Body of pancreas (tissue), 4 donors: ENCODE measurements at regions not wholly inside any gene's neighbourhood (a gene's known extent, or its start where the extent isn't known, plus 50 kb on each side); places are given as distances from the start of the nearest gene placed in this dataset.

Experiments
- ATAC-seq: fragments of 150-250 bp; one replicate; pipeline ENCODE4 v1.9.1; 2016
- DNase-seq, 4 donors: peaks; one replicate each; pipeline ENCODE4 v3.0.0-alpha.2; 2019
- H3K27ac ChIP-seq, 4 donors: fragments of 200-600 bp; sonication (generic); 1 replicate in 3 of 4; 2 replicates in 1 of 4; pipeline versions ENCODE4 v1.5.1 to v1.6.1; 2016 to 2019; ENCODE audit warnings: mild to moderate bottlenecking in 1 of 4, mixed read lengths in 1 of 4, moderate library complexity in 1 of 4
- H3K27me3 ChIP-seq, 2 donors: fragments of 200-600 bp; sonication (generic); one replicate each; pipeline ENCODE4 v1.6.0; 2016; ENCODE audit warnings: mild to moderate bottlenecking in 1 of 2
- H3K36me3 ChIP-seq, 2 donors: fragments of 200-600 bp; sonication (generic); replicated peaks in 1 of 2; 2 replicates each; pipeline ENCODE4 v1.5.1; 2016; ENCODE audit warnings: low read depth in 2 of 2; ENCODE audit not compliant: insufficient read depth in 1 of 2
- H3K4me1 ChIP-seq: fragments of 200-600 bp; sonication (generic); one replicate; pipeline ENCODE4 v1.6.0; 2016
- H3K4me3 ChIP-seq, 2 donors: fragments of 200-600 bp; sonication (generic); 1 replicate in 1 of 2; 2 replicates in 1 of 2; pipeline ENCODE4 v1.5.1; 2016 to 2019
- H3K9me3 ChIP-seq, 3 donors: fragments of 200-600 bp; sonication (generic); 1 replicate in 2 of 3; 2 replicates in 1 of 3; pipeline ENCODE4 v1.5.1; 2016
- CTCF ChIP-seq, 7 experiments: fragments of 450-650 bp in 4 of 7; fragments of 200-600 bp in 3 of 7; sonication (generic) in 3 of 7; IDR thresholded peaks; one replicate each; pipeline ENCODE4 v1.5.1; 2016 to 2019; ENCODE audit warnings: antibody characterized with exemption in 7 of 7
- POLR2A ChIP-seq, 3 donors: fragments of 450-650 bp; IDR thresholded peaks; one replicate each; pipeline ENCODE4 v1.6.1; 2016; ENCODE audit warnings: antibody characterized with exemption in 3 of 3, mild to moderate bottlenecking in 2 of 3
- WGBS, 2 donors: methylation state at CpG; one replicate each; pipeline ENCODE4 v1.1.5; 2017; 5-methylcytosine and 5-hydroxymethylcytosine counted together
- intact Hi-C: fragments of 100-400 bp; cut with DNase I; formaldehyde crosslinking; loops from one replicate; pipeline ENCODE4 v1.15.1; 2023

DNA sequence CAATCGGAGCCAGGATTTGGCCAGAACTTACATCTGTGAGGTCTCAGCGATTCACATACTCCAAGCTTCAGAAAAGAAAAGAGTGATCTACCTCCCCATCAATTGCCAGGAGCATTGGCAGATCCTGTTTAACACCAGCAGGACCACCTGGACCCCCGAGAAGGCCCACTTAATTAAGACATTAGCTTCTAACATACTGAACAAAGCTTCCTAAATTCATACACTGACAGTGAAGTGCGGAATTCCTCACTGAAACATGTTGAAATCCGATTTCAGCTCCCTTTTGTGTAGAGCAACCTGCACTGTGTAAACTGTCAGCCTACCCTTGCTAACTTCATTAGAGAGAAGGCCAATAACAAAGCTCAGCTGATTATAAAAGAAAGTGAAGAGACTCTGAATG, 274.0 kb downstream of the NOVA1 start:
- no peaks in the 10 kb centered on the region for H3K36me3 ChIP-seq
- TF ChIP-seq CTCF (IDR thresholded peaks at IDR 0.05), result no peak
- TF ChIP-seq POLR2A (IDR thresholded peaks at IDR 0.05), result no peak
- H3K27ac ChIP-seq, result no peak overlapping the region
- DNase-seq (no peak), ATAC-seq (no peak)
- intact Hi-C loops, result no loop called here
- no peak overlapping the region for H3K4me3 ChIP-seq
- H3K27me3 ChIP-seq, result no peaks in the 10 kb centered on the region
- no peaks in the 10 kb centered on the region for H3K4me1 ChIP-seq
- whole genome bisulfite sequencing, 2 donors, result 31 to 48% methylated on average over 5 of the region's 5 CpGs
- H3K9me3 ChIP-seq, result no peaks in the 10 kb centered on the region

DNA sequence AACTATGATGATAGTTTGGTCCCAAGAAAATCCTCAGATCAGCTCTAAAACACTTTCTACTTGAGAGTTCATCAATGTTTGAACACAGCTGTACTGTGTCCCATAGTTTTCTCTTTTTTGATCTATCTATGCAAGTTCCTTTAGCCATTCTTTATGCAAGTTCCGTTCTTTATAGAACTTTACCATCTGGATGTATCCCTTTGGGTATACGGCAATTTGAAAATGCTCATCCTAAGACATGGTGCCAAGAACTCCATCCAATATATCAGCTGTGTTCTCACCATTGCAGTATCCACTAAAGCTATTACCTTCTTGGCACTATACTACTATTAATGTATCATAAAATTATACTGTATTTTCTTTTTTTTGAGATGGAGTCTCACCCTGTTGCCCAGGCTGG, 276.9 kb downstream of the NOVA1 start:
- TF ChIP-seq POLR2A (IDR thresholded peaks at IDR 0.05) (no peak), CTCF (IDR thresholded peaks at IDR 0.05) (no peak)
- Histone ChIP-seq H3K9me3 (no peaks in the 10 kb centered on the region), H3K4me3 (no peak overlapping the region), H3K27ac (no peak overlapping the region), H3K36me3 (no peaks in the 10 kb centered on the region), H3K4me1 (no peaks in the 10 kb centered on the region), H3K27me3 (no peaks in the 10 kb centered on the region)
- intact Hi-C loops, result no loop called here
- WGBS, 2 donors, result 79 to 81% methylated on average over 2 of the region's 2 CpGs
- no peak for ATAC-seq
- DNase-seq, result no peak

- no peak for TF ChIP-seq CTCF (IDR thresholded peaks at IDR 0.05)
- no peak for TF ChIP-seq POLR2A (IDR thresholded peaks at IDR 0.05)
- no peaks in the 10 kb centered on the region for H3K27me3 ChIP-seq
- no peaks in the 10 kb centered on the region for H3K4me1 ChIP-seq
- no peaks in the 10 kb centered on the region for H3K9me3 ChIP-seq
- no peak for ATAC-seq
- intact Hi-C loops, result no loop called here
- H3K4me3 ChIP-seq, result no peak overlapping the region
- DNase-seq, result no peak
- H3K27ac ChIP-seq, result no peak overlapping the region
- no peaks in the 10 kb centered on the region for H3K36me3 ChIP-seq
- 73 to 74% methylated on average over 5 of the region's 5 CpGs for WGBS, 2 donors
Measured at GRCh38 chr14:26319139-26319864, 278.5 kb downstream of the NOVA1 start.

DNA sequence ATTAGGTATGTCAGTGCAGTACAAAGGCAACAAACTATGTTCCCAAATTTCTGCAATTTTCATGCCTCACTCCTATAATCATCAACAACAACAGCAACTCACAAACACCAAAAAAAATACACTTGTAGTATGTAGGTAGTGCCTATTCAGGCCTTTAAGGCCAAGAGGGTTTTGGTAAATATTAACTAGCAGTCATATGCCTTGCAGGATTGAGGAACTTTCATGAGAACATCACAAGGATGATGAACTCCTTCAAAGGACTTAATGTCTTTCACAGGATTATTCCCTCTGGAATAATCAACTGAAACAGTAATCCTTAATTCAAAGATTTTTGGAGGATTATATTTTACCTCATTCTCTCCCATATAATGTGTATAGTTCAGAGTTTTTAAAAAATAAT, 293.8 kb downstream of the NOVA1 start:
- Histone ChIP-seq H3K4me1 (no peaks in the 10 kb centered on the region), H3K9me3 (peaks cover 0 to 11% (median 0%) of the 10 kb centered on the region in 3 donors), H3K27me3 (no peaks in the 10 kb centered on the region), H3K27ac (no peak overlapping the region), H3K36me3 (no peaks in the 10 kb centered on the region), H3K4me3 (no peak overlapping the region)
- ATAC-seq (no peak), DNase-seq (no peak)
- TF ChIP-seq POLR2A (IDR thresholded peaks at IDR 0.05) (no peak), CTCF (IDR thresholded peaks at IDR 0.05) (no peak)
- intact Hi-C loops, result no loop called here

GRCh38 chr14:26293909-26294308, 303.9 kb downstream of the NOVA1 start:
- intact Hi-C loops, result no loop called here
- no peaks in the 10 kb centered on the region for H3K36me3 ChIP-seq
- TF ChIP-seq CTCF (IDR thresholded peaks at IDR 0.05) (no peak), POLR2A (IDR thresholded peaks at IDR 0.05) (no peak)
- WGBS, 2 donors, result 78 to 81% methylated on average over 3 of the region's 3 CpGs
- DNase-seq (no peak), ATAC-seq (no peak)
- no peaks in the 10 kb centered on the region for H3K9me3 ChIP-seq
- H3K27ac ChIP-seq, result no peak overlapping the region
- no peaks in the 10 kb centered on the region for H3K27me3 ChIP-seq
- no peaks in the 10 kb centered on the region for H3K4me1 ChIP-seq
- no peak overlapping the region for H3K4me3 ChIP-seq
